A549 (cell line): ENCODE measurements at regions not wholly inside any gene's neighbourhood (a gene's known extent, or its start where the extent isn't known, plus 50 kb on each side); places are given as distances from the start of the nearest gene placed in this dataset.

Experiments used
- BCL3 ChIP-seq: fragments of >200 bp; sonication (Bioruptor Twin); formaldehyde crosslinking; IDR thresholded peaks from 3 replicates; pipeline ENCODE4 v1.6.1; 2016
- CEBPB ChIP-seq, 2 experiments: fragments of >200 bp in 1 of 2; sonication (Bioruptor Twin) in 1 of 2; formaldehyde crosslinking in 1 of 2; IDR thresholded peaks; 2 replicates each; pipeline ENCODE4 v1.6.1; 2012 to 2016
- FOXS1 ChIP-seq: fragments of 250-450 bp; sonication (Bioruptor Pico); IDR thresholded peaks from 2 replicates; pipeline ENCODE4 v1.5.0; 2020; ENCODE audit warnings: mild to moderate bottlenecking, moderate library complexity
- HEYL ChIP-seq: fragments of 250-450 bp; sonication (Bioruptor Pico); IDR thresholded peaks from 2 replicates; pipeline ENCODE4 v1.8.0; 2021; ENCODE audit warnings: mild to moderate bottlenecking, moderate library complexity
- MAFK ChIP-seq: fragments of 450-650 bp; IDR thresholded peaks from 2 replicates; pipeline ENCODE4 v1.6.1; 2014; ENCODE audit not compliant: partially characterized antibody
- NR3C1 ChIP-seq: fragments of >200 bp; sonication (Bioruptor Twin); formaldehyde crosslinking; IDR thresholded peaks from 3 replicates; pipeline ENCODE4 v1.6.1; 2017
- POLR2A ChIP-seq: IDR thresholded peaks from 2 replicates; pipeline ENCODE4 v1.6.1; 2012; ENCODE audit warnings: mild to moderate bottlenecking, low read length
- RCOR1 ChIP-seq: fragments of 150-350 bp; IDR thresholded peaks from 2 replicates; pipeline ENCODE4 v1.6.1; 2014; ENCODE audit warnings: antibody characterized with exemption, low read length, low read depth
- REST ChIP-seq: fragments of 200-600 bp; sonication (generic); IDR thresholded peaks from 2 replicates; pipeline ENCODE4 v1.6.1; 2016; ENCODE audit warnings: antibody characterized with exemption, mild to moderate bottlenecking, moderate library complexity
- SREBF2 ChIP-seq: fragments of 450-650 bp; IDR thresholded peaks from 2 replicates; pipeline ENCODE4 v1.6.1; 2014; ENCODE audit warnings: mild to moderate bottlenecking, moderate library complexity
- USF2 ChIP-seq: fragments of 450-650 bp; IDR thresholded peaks from 2 replicates; pipeline ENCODE4 v1.6.1; 2014; ENCODE audit warnings: antibody characterized with exemption
- TF ChIP-seq, protein P1 (sequence below): fragments of >200 bp; sonication (Bioruptor Twin); formaldehyde crosslinking; IDR thresholded peaks from 3 replicates; pipeline ENCODE4 v1.5.1; 2016
- TF ChIP-seq, protein P2 (sequence below): IDR thresholded peaks from 2 replicates; pipeline ENCODE4 v1.6.1; 2012

DNA sequence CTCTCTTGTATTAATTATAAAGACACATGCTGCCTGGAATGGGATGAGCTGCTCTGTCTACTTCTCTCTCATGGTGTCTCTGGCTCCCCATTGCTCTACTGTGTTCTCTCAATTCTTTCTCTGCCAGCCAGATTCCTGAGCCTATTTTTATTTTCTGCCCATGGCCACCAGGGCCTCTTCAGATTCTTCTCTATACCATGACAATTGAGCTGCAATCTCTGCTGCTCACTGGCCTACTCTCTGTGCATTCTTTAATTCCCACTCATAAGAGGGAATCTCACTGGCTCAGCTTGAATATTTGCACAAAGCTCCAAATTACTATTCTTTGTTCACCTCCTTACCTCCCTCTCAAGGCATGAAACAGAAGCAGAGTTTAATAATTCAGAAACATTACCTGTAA is 161.4 kb upstream of the GULP1 start:
- no peak for TF ChIP-seq HEYL (CRISPR knock-in tag)
- no peak for TF ChIP-seq NR3C1
- TF ChIP-seq REST = no peak
- TF ChIP-seq, protein P1, sequence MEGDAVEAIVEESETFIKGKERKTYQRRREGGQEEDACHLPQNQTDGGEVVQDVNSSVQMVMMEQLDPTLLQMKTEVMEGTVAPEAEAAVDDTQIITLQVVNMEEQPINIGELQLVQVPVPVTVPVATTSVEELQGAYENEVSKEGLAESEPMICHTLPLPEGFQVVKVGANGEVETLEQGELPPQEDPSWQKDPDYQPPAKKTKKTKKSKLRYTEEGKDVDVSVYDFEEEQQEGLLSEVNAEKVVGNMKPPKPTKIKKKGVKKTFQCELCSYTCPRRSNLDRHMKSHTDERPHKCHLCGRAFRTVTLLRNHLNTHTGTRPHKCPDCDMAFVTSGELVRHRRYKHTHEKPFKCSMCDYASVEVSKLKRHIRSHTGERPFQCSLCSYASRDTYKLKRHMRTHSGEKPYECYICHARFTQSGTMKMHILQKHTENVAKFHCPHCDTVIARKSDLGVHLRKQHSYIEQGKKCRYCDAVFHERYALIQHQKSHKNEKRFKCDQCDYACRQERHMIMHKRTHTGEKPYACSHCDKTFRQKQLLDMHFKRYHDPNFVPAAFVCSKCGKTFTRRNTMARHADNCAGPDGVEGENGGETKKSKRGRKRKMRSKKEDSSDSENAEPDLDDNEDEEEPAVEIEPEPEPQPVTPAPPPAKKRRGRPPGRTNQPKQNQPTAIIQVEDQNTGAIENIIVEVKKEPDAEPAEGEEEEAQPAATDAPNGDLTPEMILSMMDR = no peak
- no peak for TF ChIP-seq POLR2A
- no peak for TF ChIP-seq BCL3
- TF ChIP-seq, protein P2, sequence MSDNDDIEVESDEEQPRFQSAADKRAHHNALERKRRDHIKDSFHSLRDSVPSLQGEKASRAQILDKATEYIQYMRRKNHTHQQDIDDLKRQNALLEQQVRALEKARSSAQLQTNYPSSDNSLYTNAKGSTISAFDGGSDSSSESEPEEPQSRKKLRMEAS = no peak
- no peak for TF ChIP-seq FOXS1 (CRISPR knock-in tag)
- TF ChIP-seq MAFK = no peak
- TF ChIP-seq CEBPB (IDR thresholded peaks at IDR 0.05) = no peak
- TF ChIP-seq RCOR1 = no peak
- no peak for TF ChIP-seq USF2
- TF ChIP-seq SREBF2 = no peak
